COLO829 (cell line): ENCODE measurements at regions not wholly inside any gene's neighbourhood (a gene's known extent, or its start where the extent isn't known, plus 50 kb on each side); places are given as distances from the start of the nearest gene placed in this dataset.

Source experiments
- DNase-seq: peaks from one replicate; pipeline ENCODE4 v3.0.0; 2012; ENCODE audit warnings: low spot score

GRCh38 chr17:63132459-63132911 is 166.4 kb downstream of the TANC2 start:
- DNase-seq, result peak; percentile 78

- no peak for DNase-seq
Observed at GRCh38 chr17:63133491-63133890, 167.5 kb downstream of the TANC2 start.

- no peak for DNase-seq
Observed at GRCh38 chr17:63134867-63135266, 168.8 kb downstream of the TANC2 start.

- DNase-seq, result no peak
Observed at GRCh38 chr17:63136369-63137012, 170.5 kb downstream of the TANC2 start.

GRCh38 chr17:63137163-63137562 is 171.1 kb downstream of the TANC2 start:
- DNase-seq, result no peak

- DNase-seq, result no peak
Observed at GRCh38 chr17:63138713-63139112, 172.7 kb downstream of the TANC2 start.

- DNase-seq, result no peak
Observed at GRCh38 chr17:63139356-63139755, 173.3 kb downstream of the TANC2 start.

GRCh38 chr17:63140255-63140654 is 174.2 kb downstream of the TANC2 start:
- DNase-seq, result no peak

GRCh38 chr17:63142836-63143235 is 176.8 kb downstream of the TANC2 start:
- DNase-seq, result peak; percentile 44

- no peak for DNase-seq
Observed at GRCh38 chr17:63150490-63150889, 184.5 kb downstream of the TANC2 start.

- no peak for DNase-seq
Observed at GRCh38 chr17:63150994-63151464, 185.0 kb downstream of the TANC2 start.

GRCh38 chr17:63151941-63152523 is 186.0 kb downstream of the TANC2 start:
- DNase-seq, result peak; percentile 57

- no peak for DNase-seq
Observed at GRCh38 chr17:63153488-63153887, 187.5 kb downstream of the TANC2 start.

- no peak for DNase-seq
Observed at GRCh38 chr17:63154586-63155244, 188.7 kb downstream of the TANC2 start.

GRCh38 chr17:63156986-63157385 is 191.0 kb downstream of the TANC2 start:
- no peak for DNase-seq

- no peak for DNase-seq
Observed at GRCh38 chr17:63162406-63163157, 196.5 kb downstream of the TANC2 start.

GRCh38 chr17:63163158-63163520 is 197.1 kb downstream of the TANC2 start:
- DNase-seq, result no peak

- DNase-seq, result no peak
Observed at GRCh38 chr17:63165400-63165799, 199.4 kb downstream of the TANC2 start.

GRCh38 chr17:63170795-63171194 is 204.8 kb downstream of the TANC2 start:
- DNase-seq, result no peak

GRCh38 chr17:63171428-63172393 is 205.7 kb downstream of the TANC2 start:
- peak; percentile 79 for DNase-seq

- no peak for DNase-seq
Observed at GRCh38 chr17:63173450-63173849, 207.4 kb downstream of the TANC2 start.
